Heart left ventricle (tissue), 16 donors: ENCODE measurements at regions not wholly inside any gene's neighbourhood (a gene's known extent, or its start where the extent isn't known, plus 50 kb on each side); places are given as distances from the start of the nearest gene placed in this dataset.

Experiments used
- ATAC-seq, 4 donors: fragments of 200-7000 bp; cut with Tn5 transposase; one replicate each; pipeline ENCODE4 v1.9.1; 2020 to 2022; ENCODE audit warnings: moderate library complexity in 4 of 4, mild to moderate bottlenecking in 3 of 4, moderate number of reproducible peaks in 1 of 4
- DNase-seq, 5 donors: peaks; one replicate each; pipeline ENCODE4 v3.0.0-alpha.2; 2020
- H3K27ac ChIP-seq, 12 donors: fragments of 200-600 bp; sonication (generic) in 4 of 12; one replicate each; pipeline versions ENCODE4 v1.5.0 to v1.8.0; 2016 to 2022; ENCODE audit warnings: mild to moderate bottlenecking in 2 of 12
- H3K27me3 ChIP-seq, 9 donors: fragments of 200-600 bp; sonication (generic) in 2 of 9; one replicate each; pipeline versions ENCODE4 v1.5.1 to v1.8.0; 2016 to 2022; ENCODE audit warnings: mild to moderate bottlenecking in 3 of 9
- H3K36me3 ChIP-seq, 9 donors: fragments of 200-600 bp; sonication (generic) in 2 of 9; one replicate each; pipeline versions ENCODE4 v1.5.0 to v1.8.0; 2018 to 2022; ENCODE audit warnings: mild to moderate bottlenecking in 2 of 9
- H3K4me1 ChIP-seq, 12 donors: fragments of 200-600 bp; sonication (generic) in 4 of 12; one replicate each; pipeline versions ENCODE4 v1.5.0 to v1.8.0; 2016 to 2022; ENCODE audit warnings: mild to moderate bottlenecking in 3 of 12
- H3K4me3 ChIP-seq, 12 donors: fragments of 200-600 bp; sonication (generic) in 4 of 12; one replicate each; pipeline versions ENCODE4 v1.5.0 to v1.8.0; 2017 to 2022; ENCODE audit warnings: mild to moderate bottlenecking in 9 of 12, moderate library complexity in 4 of 12
- H3K9me3 ChIP-seq, 12 donors: fragments of 200-600 bp; sonication (generic) in 4 of 12; one replicate each; pipeline versions ENCODE4 v1.5.0 to v1.8.0; 2016 to 2022; ENCODE audit warnings: mild to moderate bottlenecking in 1 of 12
- POLR2A ChIP-seq, 2 donors: fragments of 450-650 bp; IDR thresholded peaks; one replicate each; pipeline ENCODE4 v1.6.1; 2017; ENCODE audit warnings: antibody characterized with exemption in 2 of 2, mild to moderate bottlenecking in 2 of 2, moderate library complexity in 2 of 2
- WGBS, 4 donors: extraction: QIAGEN DNeasy Blood & Tissue Kit in 2 of 4; methylation state at CpG; one replicate each; pipeline versions ENCODE4 v1.1.5 to v1.1.7; 2013 to 2018; 5-methylcytosine and 5-hydroxymethylcytosine counted together
- intact Hi-C, 10 donors: fragments of 100-400 bp; cut with DNase I; formaldehyde crosslinking; loops; one replicate each; pipeline versions ENCODE4 v1.11.1 to v1.14.2; 2022
- TF ChIP-seq, protein P1 (sequence below), 12 donors: fragments of 200-600 bp; sonication (generic) in 4 of 12; IDR thresholded peaks; one replicate each; pipeline versions ENCODE4 v1.5.0 to v1.8.0; 2018 to 2022; ENCODE audit warnings: antibody characterized with exemption in 12 of 12, mild to moderate bottlenecking in 5 of 12
- donor health status: ischemic (EF 13 %, LVEDD 7.1; RV severe dilation, severe dysfunction).
- donor health status: healthy with polysubstance abuse.
- donor health status: DM: no; HTN: yes; CAD: no.
- donor health status: DM: no; HTN: no; CAD: no.
- donor health status: ischemic (EF 25% LVEDD 6.9; RV normal size, moderate dysfunction).
- donor health status: ischemic (EF 25% LVEDD 5.7; RV mildly dilated, moderate dysfunction).
- donor health status: healthy.
- donor health status: DM: yes; HTN: yes; CAD: no.
- donor health status: ischemic (EF 35%, LVEDD 5.7; RV mildly dilated, moderate dysfunction).
- donor health status: nonischemic (EF 11% LVEDD 7.7; RV severe dilation, severe dysfunction).
- donor health status: DM: yes; HTN: yes; CAD: no.
- donor health status: PGD.
- donor health status: ischemic (EF 29% LVEDD 5.4; RV normal size, mild dysfunction).
- donor health status: nonischemic (EF 23%, LVEDD 6.1; RV moderate dilation, normal function).

DNA sequence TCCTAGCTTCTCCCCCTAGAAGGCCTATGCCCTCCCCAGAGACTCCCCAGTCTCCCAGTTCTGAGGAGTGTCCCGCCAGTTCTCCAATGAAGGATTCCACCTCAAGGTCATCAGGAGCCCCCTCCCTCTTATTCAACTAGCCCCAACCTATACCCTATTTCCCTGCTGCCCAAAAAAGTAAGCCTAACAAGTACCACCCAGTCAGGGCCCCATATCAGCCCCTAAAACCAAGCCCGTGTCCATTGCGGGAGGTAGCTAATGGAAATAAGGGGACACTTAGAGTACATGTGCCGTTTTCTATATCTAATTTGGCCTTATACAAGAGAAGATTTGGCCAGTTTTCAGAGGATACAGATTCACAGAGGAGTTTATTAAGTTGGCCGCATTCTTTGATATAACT is 416.2 kb downstream of the MATN1 start:
- Histone ChIP-seq H3K4me1 (no peaks in the 10 kb centered on the region), H3K9me3 (no peaks in the 10 kb centered on the region), H3K27ac (no peak overlapping the region), H3K36me3 (no peaks in the 10 kb centered on the region), H3K4me3 (no peak overlapping the region), H3K27me3 (peaks cover 0 to 25% (median 0%) of the 10 kb centered on the region in 9 donors)
- TF ChIP-seq, protein P1, sequence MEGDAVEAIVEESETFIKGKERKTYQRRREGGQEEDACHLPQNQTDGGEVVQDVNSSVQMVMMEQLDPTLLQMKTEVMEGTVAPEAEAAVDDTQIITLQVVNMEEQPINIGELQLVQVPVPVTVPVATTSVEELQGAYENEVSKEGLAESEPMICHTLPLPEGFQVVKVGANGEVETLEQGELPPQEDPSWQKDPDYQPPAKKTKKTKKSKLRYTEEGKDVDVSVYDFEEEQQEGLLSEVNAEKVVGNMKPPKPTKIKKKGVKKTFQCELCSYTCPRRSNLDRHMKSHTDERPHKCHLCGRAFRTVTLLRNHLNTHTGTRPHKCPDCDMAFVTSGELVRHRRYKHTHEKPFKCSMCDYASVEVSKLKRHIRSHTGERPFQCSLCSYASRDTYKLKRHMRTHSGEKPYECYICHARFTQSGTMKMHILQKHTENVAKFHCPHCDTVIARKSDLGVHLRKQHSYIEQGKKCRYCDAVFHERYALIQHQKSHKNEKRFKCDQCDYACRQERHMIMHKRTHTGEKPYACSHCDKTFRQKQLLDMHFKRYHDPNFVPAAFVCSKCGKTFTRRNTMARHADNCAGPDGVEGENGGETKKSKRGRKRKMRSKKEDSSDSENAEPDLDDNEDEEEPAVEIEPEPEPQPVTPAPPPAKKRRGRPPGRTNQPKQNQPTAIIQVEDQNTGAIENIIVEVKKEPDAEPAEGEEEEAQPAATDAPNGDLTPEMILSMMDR (IDR thresholded peaks at IDR 0.05), result no peak
- TF ChIP-seq POLR2A (IDR thresholded peaks at IDR 0.05), result no peak
- DNase-seq (peak in 1 of 5 donors; percentile 1), ATAC-seq (no peak)
- intact Hi-C loops, result no loop called here
- 82 to 89% (median 87%) methylated on average over 5 of the region's 5 CpGs for WGBS, 4 donors

DNA sequence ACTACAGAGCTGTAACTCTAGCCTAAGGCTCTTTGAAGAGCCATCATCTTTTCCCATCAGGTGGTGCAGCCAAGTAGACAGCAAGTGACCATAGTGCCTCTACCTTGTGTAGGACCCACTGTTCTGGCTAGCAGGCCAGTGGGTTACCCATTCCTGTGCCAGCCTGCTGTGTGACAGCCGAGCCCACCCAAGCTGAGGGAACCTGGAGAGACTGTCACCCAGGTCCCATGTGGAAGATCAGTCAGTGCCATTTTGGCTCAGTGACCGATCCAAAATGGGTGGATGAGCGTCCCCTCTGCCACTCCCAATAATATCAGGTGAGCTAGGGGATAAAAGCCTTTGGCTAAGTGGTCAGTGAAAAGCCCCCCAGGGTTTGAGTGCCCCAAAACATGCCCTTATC is 417.9 kb downstream of the MATN1 start:
- WGBS, 4 donors, result 71 to 77% (median 74%) methylated on average over 3 of the region's 3 CpGs
- Histone ChIP-seq H3K4me1 (no peaks in the 10 kb centered on the region), H3K9me3 (no peaks in the 10 kb centered on the region), H3K4me3 (no peak overlapping the region), H3K27me3 (peaks cover 0 to 30% (median 2%) of the 10 kb centered on the region in 9 donors), H3K27ac (no peak overlapping the region), H3K36me3 (no peaks in the 10 kb centered on the region)
- no peak for ATAC-seq
- DNase-seq, result peak in 1 of 5 donors; percentile 7
- TF ChIP-seq, protein P1 (IDR thresholded peaks at IDR 0.05), result no peak
- TF ChIP-seq POLR2A (IDR thresholded peaks at IDR 0.05), result no peak
- intact Hi-C loops, result no loop called here

DNA sequence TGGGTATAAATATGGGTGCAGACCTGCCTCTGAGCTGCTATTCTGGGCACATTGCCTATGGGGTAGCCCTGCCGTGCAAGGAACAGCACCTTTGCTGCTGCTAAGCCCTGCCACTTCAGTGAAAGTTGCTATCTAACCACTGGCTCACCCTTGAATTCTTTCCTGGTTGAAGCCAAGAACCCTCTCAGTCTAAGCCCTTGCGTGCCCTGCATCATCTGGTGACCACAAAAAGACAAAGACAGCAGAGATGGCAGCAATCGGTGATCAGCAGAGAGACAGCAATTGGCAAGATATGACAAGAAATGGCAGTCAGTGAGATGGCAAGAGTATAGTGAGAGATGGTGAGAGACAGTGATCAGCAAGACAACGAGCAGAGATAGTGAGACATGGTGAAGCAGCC is 418.3 kb downstream of the MATN1 start:
- no peaks in the 10 kb centered on the region for H3K4me1 ChIP-seq
- no peak for DNase-seq
- ATAC-seq, result no peak
- intact Hi-C loops, result no loop called here
- H3K4me3 ChIP-seq, result no peak overlapping the region
- H3K9me3 ChIP-seq, result no peaks in the 10 kb centered on the region
- WGBS, 4 donors, result 56 to 77% (median 73%) methylated on average over 4 of the region's 4 CpGs
- H3K36me3 ChIP-seq, result no peaks in the 10 kb centered on the region
- TF ChIP-seq POLR2A (IDR thresholded peaks at IDR 0.05), result no peak
- TF ChIP-seq, protein P1 (IDR thresholded peaks at IDR 0.05), result no peak
- H3K27ac ChIP-seq, result no peak overlapping the region
- H3K27me3 ChIP-seq, result peaks cover 0 to 35% (median 2%) of the 10 kb centered on the region in 9 donors

DNA sequence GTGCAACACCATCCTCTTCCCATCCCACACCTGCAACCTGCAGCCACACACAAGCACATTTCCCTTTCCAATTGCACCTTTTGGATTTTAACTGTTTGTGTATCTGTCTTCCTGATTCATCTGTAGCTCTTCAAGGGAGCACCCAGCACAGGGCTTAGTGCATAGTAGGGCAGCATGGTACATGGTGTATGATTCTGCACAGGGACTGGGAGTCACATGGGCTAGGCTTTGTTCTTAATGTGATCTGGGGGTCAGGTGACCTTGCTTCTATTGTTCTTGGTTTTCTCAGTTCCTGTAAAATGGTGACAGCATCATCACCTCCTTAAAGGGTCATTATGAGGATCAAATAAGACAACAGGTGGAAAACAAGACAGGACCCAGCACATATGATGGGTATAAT is 419.3 kb downstream of the MATN1 start:
- no peak overlapping the region for H3K27ac ChIP-seq
- H3K9me3 ChIP-seq, result no peaks in the 10 kb centered on the region
- H3K27me3 ChIP-seq, result peaks cover 0 to 43% (median 6%) of the 10 kb centered on the region in 9 donors
- no peak overlapping the region for H3K4me3 ChIP-seq
- H3K36me3 ChIP-seq, result no peaks in the 10 kb centered on the region
- DNase-seq (no peak), ATAC-seq (no peak)
- no peaks in the 10 kb centered on the region for H3K4me1 ChIP-seq
- intact Hi-C loops, result no loop called here
- TF ChIP-seq, protein P1 (IDR thresholded peaks at IDR 0.05), result no peak
